CD4-positive, alpha-beta T cell (primary cell): ENCODE measurements at regions not wholly inside any gene's neighbourhood (a gene's known extent, or its start where the extent isn't known, plus 50 kb on each side); places are given as distances from the start of the nearest gene placed in this dataset.

Source experiments
- ATAC-seq: fragments of 200-7000 bp; cut with Tn5 transposase; one replicate; pipeline ENCODE4 v1.10.0; 2022; ENCODE audit warnings: mild to moderate bottlenecking; ENCODE audit not compliant: poor library complexity
- CTCF ChIA-PET: fragments of 350-600 bp; sonication (Branson Sonifier 250); formaldehyde crosslinking; loops from one replicate; lab custom pipeline; 2021; ENCODE audit warnings: antibody characterized with exemption, inconsistent platforms; lab: Charles Lee
- POLR2A ChIA-PET: fragments of 350-600 bp; sonication (Branson Sonifier 250); formaldehyde crosslinking; loops from one replicate; lab custom pipeline; 2021; ENCODE audit warnings: antibody characterized with exemption, inconsistent platforms; lab: Charles Lee
- DNase-seq, 14 experiments: peaks; one replicate each; pipeline ENCODE4 v3.0.0-alpha.2; 2013 to 2020; ENCODE audit warnings: mixed read lengths in 2 of 14
- H3K27ac ChIP-seq, 2 donors: one replicate each; pipeline versions ENCODE4 v1.5.1 to v1.7.0; 2013; ENCODE audit warnings: low read length in 2 of 2, low read depth in 1 of 2, mild to moderate bottlenecking in 1 of 2
- H3K27me3 ChIP-seq, 2 experiments: 1 replicate in 1 of 2; 2 replicates in 1 of 2; pipeline versions ENCODE4 v1.6.1 to v1.7.0; 2013; ENCODE audit warnings: low read length in 2 of 2, control low read depth in 1 of 2, mild to moderate bottlenecking in 1 of 2, moderate library complexity in 1 of 2; ENCODE audit not compliant: insufficient read depth in 2 of 2, control insufficient read depth in 1 of 2
- H3K36me3 ChIP-seq: one replicate; pipeline ENCODE4 v1.6.1; 2013; ENCODE audit warnings: low read length, control low read depth; ENCODE audit not compliant: insufficient read depth
- H3K4me1 ChIP-seq: one replicate; pipeline ENCODE4 v1.6.1; 2013; ENCODE audit warnings: low read length, control low read depth; ENCODE audit not compliant: insufficient read depth
- H3K4me3 ChIP-seq: one replicate; pipeline ENCODE4 v1.5.1; 2013; ENCODE audit warnings: mild to moderate bottlenecking, low read length, moderate library complexity
- H3K9me3 ChIP-seq, 2 experiments: 1 replicate in 1 of 2; 2 replicates in 1 of 2; pipeline versions ENCODE4 v1.6.1 to v1.7.0; 2013; ENCODE audit warnings: low read length in 2 of 2, mild to moderate bottlenecking in 2 of 2, control low read depth in 1 of 2, moderate library complexity in 1 of 2; ENCODE audit not compliant: control insufficient read depth in 1 of 2, insufficient read depth in 1 of 2
- H3K27ac Mint-ChIP-seq: one replicate; pipeline ENCODE4 v1.8.0; 2020; ENCODE audit warnings: mixed read lengths
- H3K27me3 Mint-ChIP-seq: one replicate; pipeline ENCODE4 v1.8.0; 2021; ENCODE audit warnings: mixed read lengths
- H3K36me3 Mint-ChIP-seq: one replicate; pipeline ENCODE4 v1.8.0; 2021; ENCODE audit warnings: low read depth, mixed read lengths
- H3K4me1 Mint-ChIP-seq: one replicate; pipeline ENCODE4 v1.8.0; 2021; ENCODE audit warnings: low read depth, mixed read lengths
- H3K4me3 Mint-ChIP-seq: one replicate; pipeline ENCODE4 v1.8.0; 2020; ENCODE audit warnings: mild to moderate bottlenecking, mixed read lengths
- H3K9me3 Mint-ChIP-seq: one replicate; pipeline ENCODE4 v1.8.0; 2020; ENCODE audit warnings: mixed read lengths
- intact Hi-C, 2 experiments: fragments of 100-400 bp; cut with DNase I in 1 of 2; cut with micrococcal nuclease in 1 of 2; formaldehyde crosslinking; loops; one replicate each; pipeline versions ENCODE4 v1.15.1 to v1.9.0; 2023 to 2025; cut with DNase I, micrococcal nuclease
- TF ChIP-seq, protein P1 (sequence below): fragments of 200-600 bp; IDR thresholded peaks from one replicate; pipeline ENCODE4 v1.8.0; 2022; ENCODE audit warnings: antibody characterized with exemption, mild to moderate bottlenecking

DNA sequence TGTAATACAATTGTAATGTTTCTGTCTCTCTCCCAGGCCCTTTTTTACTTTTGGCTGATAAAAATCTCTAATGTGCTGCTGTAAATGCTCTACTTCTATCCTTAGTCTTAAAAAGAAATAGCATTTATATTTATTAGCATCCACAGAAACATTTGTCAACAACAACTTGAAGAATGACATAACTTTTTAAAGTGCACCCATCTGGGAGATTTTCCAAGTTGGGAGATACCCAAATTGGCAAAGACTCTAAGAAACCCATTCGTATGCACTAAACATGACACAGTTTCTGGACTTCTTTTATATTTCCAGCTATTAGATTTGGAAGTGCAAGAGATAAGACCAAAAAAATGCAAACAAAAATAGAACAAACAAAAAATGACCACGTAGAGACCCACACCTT lies 2287.4 kb upstream of the WWC1 start:
- no peak overlapping the region for H3K27ac Mint-ChIP-seq
- H3K4me1 Mint-ChIP-seq: no peaks in the 10 kb centered on the region
- H3K36me3 Mint-ChIP-seq: no peaks in the 10 kb centered on the region
- H3K36me3 ChIP-seq: no peaks in the 10 kb centered on the region
- H3K4me3 Mint-ChIP-seq: no peak overlapping the region
- no peaks in the 10 kb centered on the region for H3K4me1 ChIP-seq
- no peaks in the 10 kb centered on the region for H3K27me3 Mint-ChIP-seq
- CTCF ChIA-PET: no interaction called here
- no peaks in the 10 kb centered on the region for H3K27me3 ChIP-seq
- POLR2A ChIA-PET: no interaction called here
- no peak overlapping the region for H3K4me3 ChIP-seq
- intact Hi-C loops: no loop called here
- TF ChIP-seq, protein P1, sequence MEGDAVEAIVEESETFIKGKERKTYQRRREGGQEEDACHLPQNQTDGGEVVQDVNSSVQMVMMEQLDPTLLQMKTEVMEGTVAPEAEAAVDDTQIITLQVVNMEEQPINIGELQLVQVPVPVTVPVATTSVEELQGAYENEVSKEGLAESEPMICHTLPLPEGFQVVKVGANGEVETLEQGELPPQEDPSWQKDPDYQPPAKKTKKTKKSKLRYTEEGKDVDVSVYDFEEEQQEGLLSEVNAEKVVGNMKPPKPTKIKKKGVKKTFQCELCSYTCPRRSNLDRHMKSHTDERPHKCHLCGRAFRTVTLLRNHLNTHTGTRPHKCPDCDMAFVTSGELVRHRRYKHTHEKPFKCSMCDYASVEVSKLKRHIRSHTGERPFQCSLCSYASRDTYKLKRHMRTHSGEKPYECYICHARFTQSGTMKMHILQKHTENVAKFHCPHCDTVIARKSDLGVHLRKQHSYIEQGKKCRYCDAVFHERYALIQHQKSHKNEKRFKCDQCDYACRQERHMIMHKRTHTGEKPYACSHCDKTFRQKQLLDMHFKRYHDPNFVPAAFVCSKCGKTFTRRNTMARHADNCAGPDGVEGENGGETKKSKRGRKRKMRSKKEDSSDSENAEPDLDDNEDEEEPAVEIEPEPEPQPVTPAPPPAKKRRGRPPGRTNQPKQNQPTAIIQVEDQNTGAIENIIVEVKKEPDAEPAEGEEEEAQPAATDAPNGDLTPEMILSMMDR: no peak
- no peak for DNase-seq
- H3K27ac ChIP-seq: no peak overlapping the region
- H3K9me3 ChIP-seq: peaks cover 0 to 4% of the 10 kb centered on the region in 2 experiments
- no peak for ATAC-seq
- H3K9me3 Mint-ChIP-seq: peaks cover 4% of the 10 kb centered on the region

GRCh38 chr5:166013415-166013814 lies 2278.0 kb upstream of the WWC1 start:
- H3K27me3 ChIP-seq: no peaks in the 10 kb centered on the region
- H3K27ac Mint-ChIP-seq: no peak overlapping the region
- DNase-seq: no peak
- no peak overlapping the region for H3K4me3 Mint-ChIP-seq
- H3K9me3 ChIP-seq: no peaks in the 10 kb centered on the region
- no peaks in the 10 kb centered on the region for H3K27me3 Mint-ChIP-seq
- peaks cover 16% of the 10 kb centered on the region for H3K9me3 Mint-ChIP-seq
- no peak overlapping the region for H3K27ac ChIP-seq
- H3K4me3 ChIP-seq: no peak overlapping the region
- H3K36me3 ChIP-seq: no peaks in the 10 kb centered on the region
- TF ChIP-seq, protein P1: no peak
- POLR2A ChIA-PET: no interaction called here
- ATAC-seq: no peak
- CTCF ChIA-PET: no interaction called here
- no peaks in the 10 kb centered on the region for H3K36me3 Mint-ChIP-seq
- H3K4me1 Mint-ChIP-seq: no peaks in the 10 kb centered on the region
- H3K4me1 ChIP-seq: no peaks in the 10 kb centered on the region
- intact Hi-C loops: no loop called here

DNA sequence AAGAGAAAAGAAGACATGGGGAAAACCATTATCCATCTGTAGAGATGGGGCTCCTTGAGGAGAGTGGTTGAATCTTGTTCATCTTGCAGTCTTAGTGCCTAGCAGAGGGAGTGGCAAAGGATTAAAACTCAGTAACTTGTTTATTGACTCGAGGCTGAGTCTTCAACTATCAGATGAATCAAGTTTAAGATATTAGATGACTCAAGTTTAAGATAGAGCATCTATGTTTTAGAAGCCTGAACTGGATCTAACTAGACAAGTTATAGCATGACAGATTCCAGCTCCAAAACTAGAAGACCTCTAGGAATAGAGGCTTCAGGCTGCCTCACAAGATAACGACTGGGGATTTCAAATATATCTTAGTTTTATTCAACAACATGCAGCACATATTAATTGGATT lies 2277.2 kb upstream of the WWC1 start:
- H3K4me3 ChIP-seq: no peak overlapping the region
- ATAC-seq (no peak), DNase-seq (no peak)
- ChIA-PET CTCF (no interaction called here), POLR2A (no interaction called here)
- no peaks in the 10 kb centered on the region for H3K4me1 ChIP-seq
- H3K9me3 ChIP-seq: no peaks in the 10 kb centered on the region
- H3K4me1 Mint-ChIP-seq: no peaks in the 10 kb centered on the region
- intact Hi-C loops: no loop called here
- H3K27ac ChIP-seq: no peak overlapping the region
- H3K36me3 ChIP-seq: no peaks in the 10 kb centered on the region
- no peak overlapping the region for H3K4me3 Mint-ChIP-seq
- no peaks in the 10 kb centered on the region for H3K27me3 Mint-ChIP-seq
- TF ChIP-seq, protein P1: no peak
- no peaks in the 10 kb centered on the region for H3K36me3 Mint-ChIP-seq
- H3K9me3 Mint-ChIP-seq: peaks cover 16% of the 10 kb centered on the region
- H3K27me3 ChIP-seq: no peaks in the 10 kb centered on the region
- no peak overlapping the region for H3K27ac Mint-ChIP-seq
